ENCODE measurements at regions not wholly inside any gene's neighbourhood (a gene's known extent, or its start where the extent isn't known, plus 50 kb on each side); places are given as distances from the start of the nearest gene placed in this dataset.

DNA sequence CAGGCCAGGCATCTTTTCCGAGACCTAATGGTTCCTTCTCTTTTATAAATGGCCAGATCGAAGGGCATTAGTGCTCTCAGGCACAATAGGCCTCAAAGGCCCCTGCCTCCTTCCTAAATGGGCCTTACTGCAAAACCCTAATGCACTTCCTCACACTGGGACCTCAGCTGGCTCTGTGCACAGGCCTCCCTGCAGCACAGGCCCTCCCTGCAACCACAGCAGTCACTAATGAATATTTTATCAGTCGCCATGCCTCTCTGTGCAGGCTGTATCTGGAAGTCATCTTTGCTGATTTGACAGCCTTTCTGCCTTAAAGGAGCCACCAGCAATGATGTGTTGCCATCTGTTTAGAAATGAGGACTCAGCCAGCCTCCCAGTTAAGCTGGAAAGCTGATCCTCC lies 54.9 kb upstream of the SDK1 start:
- no peak overlapping the region for H3K27ac Mint-ChIP-seq
- peaks cover 0 to 6% (median 0%) of the 10 kb centered on the region in 3 donors for H3K9me3 Mint-ChIP-seq
- no peaks in the 10 kb centered on the region for H3K4me1 Mint-ChIP-seq
- no peaks in the 10 kb centered on the region for H3K4me1 ChIP-seq (ENCODE audit: control insufficient read depth in 1 of 2, extremely low read depth in 1 of 2, insufficient read depth in 2 of 2, low read length in 2 of 2)
- H3K36me3 ChIP-seq (ENCODE audit: control insufficient read depth in 2 of 2, extremely low read depth in 1 of 2, insufficient read depth in 1 of 2, low read length in 1 of 2) = no peaks in the 10 kb centered on the region
- ChIA-PET POLR2A (no interaction called here), CTCF (no interaction called here)
- no peak overlapping the region for H3K4me3 ChIP-seq (ENCODE audit: control insufficient read depth in 1 of 2, extremely low read depth in 1 of 2, low read length in 1 of 2)
- H3K9me3 ChIP-seq = no peaks in the 10 kb centered on the region
- H3K36me3 Mint-ChIP-seq = no peaks in the 10 kb centered on the region
- peaks cover 0 to 6% of the 10 kb centered on the region in 2 donors for H3K27me3 Mint-ChIP-seq
- ATAC-seq (replicated peaks in 1 of 4) = no peak
- 75% methylated on average over 2 of the region's 3 CpGs for WGBS (ENCODE audit: insufficient coverage)
- no peak overlapping the region for H3K27ac ChIP-seq (ENCODE audit: low read length)
- peaks cover 0 to 13% of the 10 kb centered on the region in 2 experiments for H3K27me3 ChIP-seq (replicated peaks in 1 of 2; ENCODE audit: control insufficient read depth in 2 of 2, extremely low read depth in 1 of 2, insufficient read depth in 2 of 2, low read length in 1 of 2)
- H3K4me3 Mint-ChIP-seq = no peak overlapping the region
- DNase-seq = no peak

DNA sequence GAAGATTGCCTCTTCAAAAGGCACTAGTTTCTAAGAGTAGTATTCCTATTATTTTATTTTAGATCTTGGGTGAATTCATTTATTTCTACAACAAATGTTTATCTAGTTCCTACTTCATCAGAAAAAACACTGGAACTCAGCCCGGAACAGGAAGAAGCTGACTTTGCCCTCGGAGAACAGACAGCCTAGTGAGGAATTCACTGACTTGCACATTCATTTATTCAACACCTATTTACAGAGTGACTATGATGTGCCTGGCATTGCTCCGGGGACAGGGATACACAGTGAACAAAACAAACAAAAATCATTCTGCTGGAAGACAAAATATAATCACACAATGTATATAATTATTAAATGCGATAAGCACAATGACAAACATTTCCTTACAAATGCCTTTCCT lies 54.4 kb upstream of the SDK1 start:
- Histone ChIP-seq H3K4me3 (ENCODE audit: control insufficient read depth in 1 of 2, extremely low read depth in 1 of 2, low read length in 1 of 2) (no peak overlapping the region), H3K36me3 (ENCODE audit: control insufficient read depth in 2 of 2, extremely low read depth in 1 of 2, insufficient read depth in 1 of 2, low read length in 1 of 2) (no peaks in the 10 kb centered on the region), H3K4me1 (ENCODE audit: control insufficient read depth in 1 of 2, extremely low read depth in 1 of 2, insufficient read depth in 2 of 2, low read length in 2 of 2) (no peaks in the 10 kb centered on the region), H3K27ac (ENCODE audit: low read length) (no peak overlapping the region), H3K27me3 (replicated peaks in 1 of 2; ENCODE audit: control insufficient read depth in 2 of 2, extremely low read depth in 1 of 2, insufficient read depth in 2 of 2, low read length in 1 of 2) (peaks cover 0 to 11% of the 10 kb centered on the region in 2 experiments), H3K9me3 (no peaks in the 10 kb centered on the region)
- H3K4me1 Mint-ChIP-seq = no peaks in the 10 kb centered on the region
- H3K9me3 Mint-ChIP-seq = peaks cover 0 to 6% (median 0%) of the 10 kb centered on the region in 3 donors
- ATAC-seq (replicated peaks in 1 of 4) (no peak), DNase-seq (no peak)
- H3K4me3 Mint-ChIP-seq = no peak overlapping the region
- no peak overlapping the region for H3K27ac Mint-ChIP-seq
- H3K27me3 Mint-ChIP-seq = peaks cover 0 to 6% of the 10 kb centered on the region in 2 donors
- POLR2A ChIA-PET = no interaction called here
- CTCF ChIA-PET = no interaction called here
- H3K36me3 Mint-ChIP-seq = no peaks in the 10 kb centered on the region
- no CpG with 5 or more reads among the region's 4 CpGs for WGBS (ENCODE audit: insufficient coverage)

DNA sequence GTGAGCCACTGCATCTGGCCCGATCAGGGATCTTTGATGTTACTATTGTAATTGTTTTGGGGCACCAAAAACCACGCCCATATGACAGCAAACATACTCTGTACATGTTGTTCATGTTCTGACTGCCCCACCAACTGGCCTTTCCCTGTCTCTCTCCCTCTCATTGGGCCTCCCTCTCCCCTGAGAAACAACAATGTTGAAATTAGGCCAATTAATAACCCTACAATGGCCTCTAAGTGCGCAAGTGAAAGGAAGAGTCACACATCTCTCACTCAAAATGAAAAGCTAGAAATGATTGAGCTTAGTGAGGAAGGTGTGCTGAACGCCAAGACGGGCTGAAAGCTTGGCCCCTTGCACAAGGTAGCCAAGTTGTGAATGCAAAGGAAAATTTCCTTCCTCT lies 50.3 kb upstream of the SDK1 start:
- no peak overlapping the region for H3K4me3 Mint-ChIP-seq
- DNase-seq (no peak), ATAC-seq (replicated peaks in 1 of 4) (no peak)
- H3K27ac ChIP-seq (ENCODE audit: low read length) = no peak overlapping the region
- no CpG with 5 or more reads among the region's 5 CpGs for WGBS (ENCODE audit: insufficient coverage)
- H3K36me3 ChIP-seq (ENCODE audit: control insufficient read depth in 2 of 2, extremely low read depth in 1 of 2, insufficient read depth in 1 of 2, low read length in 1 of 2) = no peaks in the 10 kb centered on the region
- POLR2A ChIA-PET = no interaction called here
- no peaks in the 10 kb centered on the region for H3K36me3 Mint-ChIP-seq
- peaks cover 0 to 6% of the 10 kb centered on the region in 2 experiments for H3K27me3 ChIP-seq (replicated peaks in 1 of 2; ENCODE audit: control insufficient read depth in 2 of 2, extremely low read depth in 1 of 2, insufficient read depth in 2 of 2, low read length in 1 of 2)
- no peak overlapping the region for H3K4me3 ChIP-seq (ENCODE audit: control insufficient read depth in 1 of 2, extremely low read depth in 1 of 2, low read length in 1 of 2)
- H3K27me3 Mint-ChIP-seq = peaks cover 8 to 12% of the 10 kb centered on the region in 2 donors
- CTCF ChIA-PET = no interaction called here
- H3K9me3 Mint-ChIP-seq = peaks cover 0 to 6% (median 0%) of the 10 kb centered on the region in 3 donors
- H3K27ac Mint-ChIP-seq = no peak overlapping the region
- no peaks in the 10 kb centered on the region for H3K4me1 Mint-ChIP-seq
- no peaks in the 10 kb centered on the region for H3K9me3 ChIP-seq
- H3K4me1 ChIP-seq (ENCODE audit: control insufficient read depth in 1 of 2, extremely low read depth in 1 of 2, insufficient read depth in 2 of 2, low read length in 2 of 2) = no peaks in the 10 kb centered on the region

All from T-cell (primary cell).